ENCODE measurements at regions not wholly inside any gene's neighbourhood (a gene's known extent, or its start where the extent isn't known, plus 50 kb on each side); places are given as distances from the start of the nearest gene placed in this dataset.
"Not testable (repeated sequence)": the region's sequence is repeated elsewhere in the genome, so short reads cannot be mapped to it uniquely, and the experiment has no call there.

GRCh38 chr10:42193588-42193987, 444.8 kb downstream of the ZNF33B start:
- TF ChIP-seq, protein P1, sequence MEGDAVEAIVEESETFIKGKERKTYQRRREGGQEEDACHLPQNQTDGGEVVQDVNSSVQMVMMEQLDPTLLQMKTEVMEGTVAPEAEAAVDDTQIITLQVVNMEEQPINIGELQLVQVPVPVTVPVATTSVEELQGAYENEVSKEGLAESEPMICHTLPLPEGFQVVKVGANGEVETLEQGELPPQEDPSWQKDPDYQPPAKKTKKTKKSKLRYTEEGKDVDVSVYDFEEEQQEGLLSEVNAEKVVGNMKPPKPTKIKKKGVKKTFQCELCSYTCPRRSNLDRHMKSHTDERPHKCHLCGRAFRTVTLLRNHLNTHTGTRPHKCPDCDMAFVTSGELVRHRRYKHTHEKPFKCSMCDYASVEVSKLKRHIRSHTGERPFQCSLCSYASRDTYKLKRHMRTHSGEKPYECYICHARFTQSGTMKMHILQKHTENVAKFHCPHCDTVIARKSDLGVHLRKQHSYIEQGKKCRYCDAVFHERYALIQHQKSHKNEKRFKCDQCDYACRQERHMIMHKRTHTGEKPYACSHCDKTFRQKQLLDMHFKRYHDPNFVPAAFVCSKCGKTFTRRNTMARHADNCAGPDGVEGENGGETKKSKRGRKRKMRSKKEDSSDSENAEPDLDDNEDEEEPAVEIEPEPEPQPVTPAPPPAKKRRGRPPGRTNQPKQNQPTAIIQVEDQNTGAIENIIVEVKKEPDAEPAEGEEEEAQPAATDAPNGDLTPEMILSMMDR (IDR thresholded peaks at IDR 0.05) = not testable (repeated sequence)
- TF ChIP-seq POLR2A (IDR thresholded peaks at IDR 0.05) = not testable (repeated sequence)

All from breast epithelium (tissue), 3 donors.